ENCODE measurements at regions not wholly inside any gene's neighbourhood (a gene's known extent, or its start where the extent isn't known, plus 50 kb on each side); places are given as distances from the start of the nearest gene placed in this dataset.

- TF ChIP-seq, protein P1, sequence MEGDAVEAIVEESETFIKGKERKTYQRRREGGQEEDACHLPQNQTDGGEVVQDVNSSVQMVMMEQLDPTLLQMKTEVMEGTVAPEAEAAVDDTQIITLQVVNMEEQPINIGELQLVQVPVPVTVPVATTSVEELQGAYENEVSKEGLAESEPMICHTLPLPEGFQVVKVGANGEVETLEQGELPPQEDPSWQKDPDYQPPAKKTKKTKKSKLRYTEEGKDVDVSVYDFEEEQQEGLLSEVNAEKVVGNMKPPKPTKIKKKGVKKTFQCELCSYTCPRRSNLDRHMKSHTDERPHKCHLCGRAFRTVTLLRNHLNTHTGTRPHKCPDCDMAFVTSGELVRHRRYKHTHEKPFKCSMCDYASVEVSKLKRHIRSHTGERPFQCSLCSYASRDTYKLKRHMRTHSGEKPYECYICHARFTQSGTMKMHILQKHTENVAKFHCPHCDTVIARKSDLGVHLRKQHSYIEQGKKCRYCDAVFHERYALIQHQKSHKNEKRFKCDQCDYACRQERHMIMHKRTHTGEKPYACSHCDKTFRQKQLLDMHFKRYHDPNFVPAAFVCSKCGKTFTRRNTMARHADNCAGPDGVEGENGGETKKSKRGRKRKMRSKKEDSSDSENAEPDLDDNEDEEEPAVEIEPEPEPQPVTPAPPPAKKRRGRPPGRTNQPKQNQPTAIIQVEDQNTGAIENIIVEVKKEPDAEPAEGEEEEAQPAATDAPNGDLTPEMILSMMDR (IDR thresholded peaks at IDR 0.05; ENCODE audit: insufficient read depth, low read length) = no peak
- TF ChIP-seq REST (IDR thresholded peaks at IDR 0.05; ENCODE audit: insufficient replicate concordance, low read depth) (no peak), POLR2AphosphoS5 (IDR thresholded peaks at IDR 0.05; ENCODE audit: low read depth) (no peak), GABPA (IDR thresholded peaks at IDR 0.05; ENCODE audit: low read depth) (no peak)
Measured at GRCh38 chr18:30622104-30622503, 420.4 kb downstream of the DSC3 start.
